ENCODE measurements at regions not wholly inside any gene's neighbourhood (a gene's known extent, or its start where the extent isn't known, plus 50 kb on each side); places are given as distances from the start of the nearest gene placed in this dataset.

DNA sequence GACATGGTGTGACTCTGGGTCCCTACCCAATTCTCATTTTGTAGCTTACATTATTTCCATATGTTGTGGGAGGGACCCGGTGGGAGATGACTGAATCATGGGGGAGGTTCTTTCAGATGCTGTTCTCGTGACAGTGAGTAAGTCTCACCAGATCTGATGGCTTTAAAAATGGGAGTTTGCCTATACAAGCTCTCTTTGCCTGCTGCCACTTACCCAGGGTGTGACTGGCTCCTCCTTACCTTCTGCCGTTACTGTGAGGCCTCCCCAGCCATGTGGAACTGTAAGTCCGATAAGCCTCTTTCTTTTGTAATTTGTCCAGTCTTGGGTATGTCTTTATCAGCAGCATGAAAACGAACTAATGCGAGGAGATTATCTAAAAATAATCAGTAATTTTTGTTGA lies 1683.2 kb upstream of the SLC39A10 start:
- WGBS, 2 donors, result 82 to 83% methylated on average over 6 of the region's 6 CpGs
- Histone ChIP-seq H3K4me3 (replicated peaks in 1 of 3) (no peak overlapping the region), H3K4me1 (no peaks in the 10 kb centered on the region), H3K9me3 (no peaks in the 10 kb centered on the region), H3K27ac (no peak overlapping the region), H3K36me3 (no peaks in the 10 kb centered on the region), H3K27me3 (no peaks in the 10 kb centered on the region)
- intact Hi-C loops (cut with DNase I), result no loop called here
- no peak for DNase-seq
- TF ChIP-seq, protein P1, sequence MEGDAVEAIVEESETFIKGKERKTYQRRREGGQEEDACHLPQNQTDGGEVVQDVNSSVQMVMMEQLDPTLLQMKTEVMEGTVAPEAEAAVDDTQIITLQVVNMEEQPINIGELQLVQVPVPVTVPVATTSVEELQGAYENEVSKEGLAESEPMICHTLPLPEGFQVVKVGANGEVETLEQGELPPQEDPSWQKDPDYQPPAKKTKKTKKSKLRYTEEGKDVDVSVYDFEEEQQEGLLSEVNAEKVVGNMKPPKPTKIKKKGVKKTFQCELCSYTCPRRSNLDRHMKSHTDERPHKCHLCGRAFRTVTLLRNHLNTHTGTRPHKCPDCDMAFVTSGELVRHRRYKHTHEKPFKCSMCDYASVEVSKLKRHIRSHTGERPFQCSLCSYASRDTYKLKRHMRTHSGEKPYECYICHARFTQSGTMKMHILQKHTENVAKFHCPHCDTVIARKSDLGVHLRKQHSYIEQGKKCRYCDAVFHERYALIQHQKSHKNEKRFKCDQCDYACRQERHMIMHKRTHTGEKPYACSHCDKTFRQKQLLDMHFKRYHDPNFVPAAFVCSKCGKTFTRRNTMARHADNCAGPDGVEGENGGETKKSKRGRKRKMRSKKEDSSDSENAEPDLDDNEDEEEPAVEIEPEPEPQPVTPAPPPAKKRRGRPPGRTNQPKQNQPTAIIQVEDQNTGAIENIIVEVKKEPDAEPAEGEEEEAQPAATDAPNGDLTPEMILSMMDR (IDR thresholded peaks at IDR 0.05), result no peak
- TF ChIP-seq POLR2A (IDR thresholded peaks at IDR 0.05), result no peak

DNA sequence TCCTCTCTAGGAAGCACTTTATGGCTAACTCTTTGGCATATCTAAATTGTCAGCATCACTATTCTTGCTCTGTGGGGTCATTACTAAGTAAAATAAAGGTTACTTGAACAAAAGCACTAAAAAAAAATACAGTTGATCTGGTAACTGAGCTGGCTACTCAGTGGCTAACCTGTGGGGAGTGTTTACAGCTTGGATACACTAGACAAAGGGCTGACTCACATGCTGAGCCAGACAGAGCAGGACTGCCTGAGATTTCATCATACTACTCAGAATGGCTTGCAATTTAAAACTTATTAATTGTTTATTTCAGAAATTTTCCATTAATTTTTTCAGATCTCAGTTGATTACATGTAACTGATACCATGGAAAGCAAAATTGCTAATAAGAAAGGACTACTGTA lies 1690.4 kb upstream of the SLC39A10 start:
- intact Hi-C loops (cut with DNase I), result no loop called here
- H3K4me1 ChIP-seq, result no peaks in the 10 kb centered on the region
- TF ChIP-seq, protein P1 (IDR thresholded peaks at IDR 0.05), result no peak
- TF ChIP-seq POLR2A (IDR thresholded peaks at IDR 0.05), result no peak
- no peaks in the 10 kb centered on the region for H3K9me3 ChIP-seq
- H3K27me3 ChIP-seq, result no peaks in the 10 kb centered on the region
- no peaks in the 10 kb centered on the region for H3K36me3 ChIP-seq
- no peak for DNase-seq
- H3K27ac ChIP-seq, result no peak overlapping the region
- no peak overlapping the region for H3K4me3 ChIP-seq (replicated peaks in 1 of 3)

DNA sequence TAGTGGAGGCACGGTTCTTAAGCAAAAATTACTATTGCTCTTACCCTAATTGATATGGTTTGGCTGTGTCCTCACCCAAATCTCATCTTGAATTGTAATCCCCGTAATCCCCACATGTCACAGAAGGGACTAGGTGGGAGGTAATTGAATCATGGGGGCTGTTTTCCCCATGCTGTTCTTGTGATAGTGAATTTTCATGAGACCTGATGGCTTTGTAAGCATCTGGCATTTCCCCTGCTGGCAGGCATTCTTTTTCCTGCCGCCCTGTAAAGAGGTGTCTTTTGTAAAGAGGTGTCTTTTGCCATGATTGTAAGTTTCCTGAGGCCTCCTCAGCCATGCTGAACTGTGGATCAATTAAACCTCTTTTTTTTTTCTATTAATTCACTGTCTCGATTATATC lies 1691.8 kb upstream of the SLC39A10 start:
- intact Hi-C loops (cut with DNase I), result no loop called here
- no peak for DNase-seq
- Histone ChIP-seq H3K27ac (no peak overlapping the region), H3K27me3 (no peaks in the 10 kb centered on the region), H3K9me3 (no peaks in the 10 kb centered on the region), H3K4me3 (replicated peaks in 1 of 3) (no peak overlapping the region), H3K4me1 (no peaks in the 10 kb centered on the region), H3K36me3 (no peaks in the 10 kb centered on the region)
- TF ChIP-seq, protein P1 (IDR thresholded peaks at IDR 0.05), result no peak
- TF ChIP-seq POLR2A (IDR thresholded peaks at IDR 0.05), result no peak
- 73 to 74% methylated on average over 4 of the region's 4 CpGs for WGBS, 2 donors

- no peaks in the 10 kb centered on the region for H3K27me3 ChIP-seq
- DNase-seq, result no peak
- H3K4me3 ChIP-seq (replicated peaks in 1 of 3), result no peak overlapping the region
- no peaks in the 10 kb centered on the region for H3K9me3 ChIP-seq
- no peaks in the 10 kb centered on the region for H3K4me1 ChIP-seq
- intact Hi-C loops (cut with DNase I), result no loop called here
- H3K36me3 ChIP-seq, result no peaks in the 10 kb centered on the region
- TF ChIP-seq, protein P1 (IDR thresholded peaks at IDR 0.05), result no peak
- no peak for TF ChIP-seq POLR2A (IDR thresholded peaks at IDR 0.05)
- H3K27ac ChIP-seq, result no peak overlapping the region
- WGBS, 2 donors, result 44 to 49% methylated on average over 4 of the region's 4 CpGs
Observed at GRCh38 chr2:193963472-193964119, 1693.4 kb upstream of the SLC39A10 start.

- H3K27me3 ChIP-seq, result no peaks in the 10 kb centered on the region
- no peaks in the 10 kb centered on the region for H3K4me1 ChIP-seq
- intact Hi-C loops (cut with DNase I), result no loop called here
- no peak overlapping the region for H3K27ac ChIP-seq
- H3K4me3 ChIP-seq (replicated peaks in 1 of 3), result no peak overlapping the region
- TF ChIP-seq, protein P1 (IDR thresholded peaks at IDR 0.05), result no peak
- no peak for TF ChIP-seq POLR2A (IDR thresholded peaks at IDR 0.05)
- DNase-seq, result no peak
- no peaks in the 10 kb centered on the region for H3K36me3 ChIP-seq
- WGBS, 2 donors, result 78 to 89% methylated on average over 1 of the region's 1 CpG
- no peaks in the 10 kb centered on the region for H3K9me3 ChIP-seq
Observed at GRCh38 chr2:193946806-193947205, 1710.2 kb upstream of the SLC39A10 start.
